ENCODE measurements at regions not wholly inside any gene's neighbourhood (a gene's known extent, or its start where the extent isn't known, plus 50 kb on each side); places are given as distances from the start of the nearest gene placed in this dataset.
A peak's percentile ranks its signal among the peaks of the same experiment; 100 is the strongest.

GRCh38 chr2:117693651-117694050 is 120.8 kb upstream of the DDX18 start:
- no peak for DNase-seq
- intact Hi-C loops (cut with DNase I), result no loop called here

DNA sequence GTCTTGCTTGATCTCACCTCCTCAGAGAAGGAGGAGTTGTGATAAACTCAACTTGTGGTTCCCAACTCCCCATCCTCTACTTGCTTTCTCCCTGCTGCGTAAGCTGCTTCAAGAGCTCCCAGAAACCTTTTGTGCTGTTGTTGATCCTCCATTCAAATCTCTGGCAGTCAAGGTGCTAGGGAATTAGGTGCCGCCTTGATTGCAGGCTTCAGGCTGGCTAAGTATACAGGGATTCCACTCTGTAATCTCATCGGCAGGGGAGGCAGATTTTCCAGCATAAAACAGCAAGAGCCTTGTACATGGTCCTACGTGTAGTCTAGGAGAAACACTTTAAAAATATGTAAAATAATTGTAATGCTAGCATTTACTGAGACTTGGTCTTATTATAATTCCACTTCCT is 116.2 kb upstream of the DDX18 start:
- no peak for DNase-seq
- intact Hi-C loops (cut with DNase I), result no loop called here

- DNase-seq, result no peak
- intact Hi-C loops (cut with DNase I), result no loop called here
Observed at GRCh38 chr2:117698819-117699218, 115.7 kb upstream of the DDX18 start.

GRCh38 chr2:117700471-117700870 is 114.0 kb upstream of the DDX18 start:
- intact Hi-C loops (cut with DNase I), result no loop called here
- DNase-seq, result no peak

DNA sequence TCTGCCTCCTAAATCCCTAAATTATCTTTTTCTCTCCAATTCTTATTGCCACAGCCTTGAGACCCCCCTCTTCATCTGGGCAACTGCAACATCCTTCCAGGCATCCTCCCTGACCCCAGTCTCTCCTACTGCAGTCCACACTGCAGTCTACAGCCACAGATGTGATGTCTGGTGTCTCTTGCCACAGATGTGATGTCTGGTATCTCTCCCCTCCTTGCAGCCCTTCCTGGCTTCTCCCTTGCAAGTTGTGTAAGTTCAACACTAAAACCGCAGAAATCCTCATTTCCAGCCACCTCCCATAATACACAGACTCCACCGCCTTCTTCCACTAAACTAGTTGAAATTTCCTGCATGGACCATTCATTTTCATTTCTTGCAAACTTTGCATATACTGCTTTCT is 113.1 kb upstream of the DDX18 start:
- intact Hi-C loops (cut with DNase I), result no loop called here
- DNase-seq, result no peak

GRCh38 chr2:117702098-117702497 is 112.4 kb upstream of the DDX18 start:
- intact Hi-C loops (cut with DNase I), result no loop called here
- no peak for DNase-seq

DNA sequence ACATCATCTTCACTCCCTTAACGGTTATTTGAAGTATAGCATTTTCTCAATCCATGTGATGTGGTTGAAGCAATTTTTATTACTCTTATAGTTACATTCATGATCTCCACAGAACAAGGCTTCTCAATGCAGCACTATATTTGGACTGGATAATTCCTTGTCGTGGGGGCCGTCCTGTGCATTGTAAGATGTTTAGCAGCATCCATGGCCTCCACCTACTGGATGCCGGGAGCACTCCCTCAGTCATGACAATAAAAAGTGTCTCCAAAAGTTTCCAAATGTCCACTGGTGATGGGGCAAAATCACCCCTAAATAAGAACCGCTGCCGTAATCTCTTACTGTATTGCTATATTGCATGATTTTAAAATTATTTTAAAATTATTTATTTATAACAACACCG is 110.6 kb upstream of the DDX18 start:
- DNase-seq, result no peak
- intact Hi-C loops (cut with DNase I), result no loop called here

- no peak for DNase-seq
- intact Hi-C loops (cut with DNase I), result no loop called here
Observed at GRCh38 chr2:117704818-117705217, 109.7 kb upstream of the DDX18 start.

DNA sequence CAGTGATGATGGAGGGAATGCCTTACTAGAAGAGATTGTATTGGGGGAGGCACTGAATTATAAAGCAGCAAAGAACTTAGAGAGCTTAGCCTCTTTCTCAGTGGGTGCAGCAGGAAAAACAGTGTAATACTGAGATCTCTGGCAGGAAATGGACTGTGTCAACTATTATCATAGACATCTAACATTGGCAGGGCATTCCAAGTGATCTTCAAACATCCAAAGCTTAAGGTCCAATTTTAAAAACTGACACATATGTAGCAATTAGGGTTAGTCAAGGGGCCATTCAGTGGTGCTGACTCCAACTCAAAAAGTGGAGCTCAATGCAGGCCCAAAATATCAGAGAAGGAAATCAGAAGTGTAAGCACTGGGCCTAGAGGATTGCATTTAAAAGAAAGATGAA is 106.6 kb upstream of the DDX18 start:
- no peak for DNase-seq
- intact Hi-C loops (cut with DNase I), result no loop called here

DNA sequence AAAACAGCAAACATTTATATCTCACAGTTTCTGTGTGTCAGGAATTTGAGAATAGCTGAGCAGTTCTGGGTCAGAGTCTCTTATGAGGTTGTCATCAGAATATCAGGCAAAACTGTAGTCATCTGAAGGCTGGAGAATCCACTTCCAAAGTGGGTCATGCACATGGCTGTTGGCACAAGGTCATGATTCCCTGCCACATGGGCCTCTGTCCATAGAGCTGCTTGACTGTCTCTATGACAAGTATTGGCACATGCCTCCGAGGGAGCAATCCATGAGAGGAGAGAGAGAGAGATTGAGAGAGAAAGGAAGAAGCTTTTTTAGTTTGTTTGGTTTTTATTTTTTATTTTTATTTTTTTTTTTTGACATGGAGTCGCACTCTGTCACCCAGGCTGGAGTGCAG is 101.8 kb upstream of the DDX18 start:
- no peak for DNase-seq
- intact Hi-C loops (cut with DNase I), result no loop called here

DNA sequence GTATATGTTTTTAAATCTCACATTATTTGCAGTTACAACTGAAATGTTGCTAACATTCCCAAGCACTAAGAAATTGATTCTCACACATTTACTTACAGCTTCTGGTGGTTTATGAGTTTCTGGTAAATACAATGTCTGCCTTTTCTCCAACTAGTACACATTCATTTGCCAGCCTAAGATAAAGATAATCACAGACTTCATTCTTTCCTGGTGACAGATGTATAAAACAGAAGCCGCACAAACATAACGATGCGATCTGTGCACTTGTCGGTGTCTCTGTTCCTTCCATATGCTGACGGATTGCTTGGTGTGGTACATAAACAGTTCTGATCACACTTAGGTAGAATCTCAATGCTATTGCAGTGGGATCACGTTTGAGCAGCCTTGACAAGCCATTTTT is 100.4 kb upstream of the DDX18 start:
- intact Hi-C loops (cut with DNase I), result no loop called here
- DNase-seq, result no peak

DNA sequence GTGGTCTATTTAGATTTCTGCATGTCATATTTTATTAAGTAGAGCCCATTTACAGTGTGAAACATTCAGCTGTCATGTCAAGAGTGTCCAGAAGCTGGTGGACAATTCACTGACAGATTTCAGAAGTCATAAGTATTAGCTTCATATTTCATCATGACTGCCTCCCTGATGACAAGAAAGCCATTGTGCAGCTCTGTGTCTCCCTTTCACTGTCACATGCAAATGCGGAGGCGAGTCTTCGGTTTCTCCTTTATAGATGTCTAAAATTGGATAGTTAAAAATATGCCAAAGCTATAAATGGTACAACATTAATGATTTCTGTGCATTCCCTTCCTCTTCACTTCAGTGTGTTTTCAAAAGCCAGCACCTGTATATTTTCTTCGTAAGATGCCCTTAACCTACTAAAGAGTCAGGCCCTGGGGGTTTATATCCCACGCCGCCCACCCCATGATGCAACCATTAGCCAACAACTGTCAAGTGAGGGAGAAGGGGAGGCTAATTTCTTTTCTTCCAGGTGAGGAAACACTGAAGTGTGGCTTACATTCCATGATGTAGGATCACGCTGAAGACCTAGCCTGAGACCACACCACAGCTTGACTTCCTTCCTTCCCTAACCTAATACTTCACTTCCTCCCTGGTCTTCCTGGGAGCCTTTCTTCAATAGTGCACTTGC is 99.6 kb upstream of the DDX18 start:
- DNase-seq, result no peak

DNA sequence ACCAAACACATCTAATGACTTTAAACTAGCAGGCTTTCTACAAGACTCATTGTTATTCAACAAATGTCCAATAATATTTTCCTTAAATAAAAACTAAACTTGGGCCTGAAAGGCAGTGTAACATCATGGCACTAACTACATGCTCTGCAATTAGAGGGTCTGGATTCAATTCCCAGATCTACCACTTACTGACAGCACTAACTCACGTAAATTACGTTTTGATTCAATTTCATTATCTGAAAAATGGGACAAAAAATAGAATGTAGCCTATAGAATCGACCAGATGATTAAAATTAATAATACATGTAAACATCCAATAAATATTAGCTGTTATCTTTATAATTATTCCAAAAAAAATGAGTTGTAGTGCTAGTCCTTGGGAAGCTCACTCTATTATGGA is 98.0 kb upstream of the DDX18 start:
- intact Hi-C loops (cut with DNase I), result no loop called here
- DNase-seq, result no peak

More for the DNA sequence above, 99.6 kb upstream of the DDX18 start:
- intact Hi-C loops (cut with DNase I), result no loop called here

DNA sequence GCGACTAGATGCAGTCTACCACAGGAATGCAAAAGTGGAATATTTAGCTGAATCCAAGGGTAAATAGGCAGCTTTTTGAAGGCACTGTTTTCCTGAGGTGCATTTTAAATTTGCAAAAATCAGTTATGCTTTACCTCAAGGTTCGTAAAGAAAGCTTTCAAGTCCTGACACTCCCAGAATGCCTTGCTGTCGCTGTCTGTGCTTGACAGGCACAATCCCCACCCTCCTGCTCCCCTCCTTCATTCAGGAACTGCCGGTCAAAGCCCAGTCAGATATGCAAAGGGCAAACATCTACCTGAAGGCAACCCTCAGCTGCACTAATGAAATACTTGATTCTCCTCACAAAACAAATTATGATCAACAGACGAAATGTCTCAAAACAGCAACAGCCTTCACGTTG is 97.4 kb upstream of the DDX18 start:
- no peak for DNase-seq
- intact Hi-C loops (cut with DNase I), result no loop called here

- no peak for DNase-seq
- intact Hi-C loops (cut with DNase I), result no loop called here
Observed at GRCh38 chr2:117718048-117718447, 96.4 kb upstream of the DDX18 start.

GRCh38 chr2:117720765-117721164 is 93.7 kb upstream of the DDX18 start:
- no peak for DNase-seq
- intact Hi-C loops (cut with DNase I), result no loop called here

GRCh38 chr2:117723483-117723882 is 91.0 kb upstream of the DDX18 start:
- intact Hi-C loops (cut with DNase I), result no loop called here
- DNase-seq, result no peak

GRCh38 chr2:117723888-117724434 is 90.5 kb upstream of the DDX18 start:
- DNase-seq, result no peak
- intact Hi-C loops (cut with DNase I), result no loop called here

GRCh38 chr2:117726747-117727146 is 87.7 kb upstream of the DDX18 start:
- no peak for DNase-seq
- intact Hi-C loops (cut with DNase I), result no loop called here

DNA sequence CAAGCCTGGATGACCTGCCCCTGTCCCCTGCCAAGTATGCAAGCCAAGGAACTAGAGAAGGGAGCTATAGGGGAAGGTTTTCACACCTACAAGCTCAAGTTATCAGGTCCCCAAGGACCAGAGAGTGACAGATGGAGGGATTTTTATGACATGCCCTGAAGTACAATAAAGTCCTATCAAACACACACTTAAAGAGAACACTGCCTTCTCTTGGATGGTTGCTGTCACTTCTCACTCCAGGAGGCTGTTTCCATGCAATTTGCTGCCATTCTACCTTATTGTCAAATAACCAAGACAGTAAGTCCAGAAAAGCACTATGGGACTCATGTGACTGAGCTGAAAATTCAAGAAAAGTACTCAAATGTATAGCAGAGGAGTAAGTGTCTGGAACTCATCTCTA is 76.6 kb upstream of the DDX18 start:
- no peak for DNase-seq

DNA sequence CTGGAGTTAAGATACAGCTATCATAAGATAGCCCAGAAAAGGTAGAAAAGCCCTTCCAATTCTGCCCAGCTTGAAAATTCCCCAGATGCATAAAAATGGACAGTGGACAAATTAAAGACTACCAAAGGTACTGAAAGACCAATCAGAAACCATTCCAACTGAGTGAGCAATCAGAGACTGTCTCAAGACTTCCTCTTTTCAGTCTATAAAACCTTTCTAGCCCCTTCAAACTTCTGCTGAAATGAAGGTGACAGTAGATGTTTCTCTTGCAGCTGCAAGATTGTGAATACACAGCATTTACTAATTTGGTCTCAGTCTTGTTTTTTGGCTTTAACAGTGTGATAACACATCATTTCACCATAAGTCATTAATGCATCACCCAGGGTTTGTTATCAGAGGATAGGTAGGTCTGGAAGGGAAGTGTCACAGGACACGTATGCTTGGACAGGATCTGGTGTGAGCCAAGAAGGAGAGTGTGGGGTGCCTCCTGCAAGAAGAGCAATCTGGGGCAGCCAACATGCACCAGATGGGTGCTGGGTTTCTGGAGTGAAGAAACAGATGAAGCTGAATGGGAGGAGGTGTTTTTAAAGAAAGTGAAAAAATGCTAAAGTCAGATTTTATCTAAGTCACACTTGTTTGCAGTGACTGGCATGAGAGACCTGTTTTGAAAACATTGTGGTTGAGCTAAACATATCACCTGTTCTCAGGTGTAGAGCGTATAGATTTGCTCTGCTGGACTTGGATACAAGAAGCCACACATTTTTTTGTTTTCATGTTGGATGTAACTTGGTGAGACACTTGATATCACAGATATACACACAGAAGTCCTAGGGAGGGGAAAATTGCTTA is 75.3 kb upstream of the DDX18 start:
- DNase-seq, result peak in 2 of 10 donors; percentile 21 to 82

More for the DNA sequence above, 76.6 kb upstream of the DDX18 start:
- intact Hi-C loops (cut with DNase I), result no loop called here

GRCh38 chr2:117745537-117745936 is 69.0 kb upstream of the DDX18 start:
- no peak for DNase-seq
- intact Hi-C loops (cut with DNase I), result no loop called here

More for the DNA sequence above, 75.3 kb upstream of the DDX18 start:
- intact Hi-C loops (cut with DNase I), result no loop called here
